Adrenal gland (tissue), 5 donors: ENCODE measurements at regions not wholly inside any gene's neighbourhood (a gene's known extent, or its start where the extent isn't known, plus 50 kb on each side); places are given as distances from the start of the nearest gene placed in this dataset.

Source experiments
- CTCF ChIP-seq, 6 experiments: fragments of 450-650 bp in 4 of 6; fragments of 200-600 bp in 2 of 6; sonication (generic) in 1 of 6; IDR thresholded peaks; 1 replicate in 5 of 6; 2 replicates in 1 of 6; pipeline versions ENCODE4 v1.5.1 to v1.8.0; 2016 to 2021; ENCODE audit warnings: antibody characterized with exemption in 6 of 6, mild to moderate bottlenecking in 2 of 6, moderate library complexity in 1 of 6
- POLR2A ChIP-seq, 2 donors: fragments of 450-650 bp; IDR thresholded peaks; one replicate each; pipeline ENCODE4 v1.6.1; 2017; ENCODE audit warnings: antibody characterized with exemption in 2 of 2, mild to moderate bottlenecking in 2 of 2, moderate library complexity in 1 of 2
- donor health status: DM: no; HTN: no; CAD: no.

- no peak for TF ChIP-seq CTCF (IDR thresholded peaks at IDR 0.05)
- TF ChIP-seq POLR2A (IDR thresholded peaks at IDR 0.05), result no peak
These were observed 102.9 kb downstream of the DYRK2 start for GRCh38 chr12:67751381-67751928.
